Epithelial cell of esophagus (primary cell): ENCODE measurements at regions not wholly inside any gene's neighbourhood (a gene's known extent, or its start where the extent isn't known, plus 50 kb on each side); places are given as distances from the start of the nearest gene placed in this dataset.
"Not testable (repeated sequence)": the region's sequence is repeated elsewhere in the genome, so short reads cannot be mapped to it uniquely, and the experiment has no call there.

ENCODE experiments used
- DNase-seq: peaks from one replicate; pipeline ENCODE4 v3.0.0; 2010; ENCODE audit warnings: low read depth
- H3K4me3 ChIP-seq: 2 replicates; pipeline ENCODE4 v1.5.1; 2011; ENCODE audit warnings: mild to moderate bottlenecking, low read length, control low read depth
- TF ChIP-seq, protein P1 (sequence below): IDR thresholded peaks from 2 replicates; pipeline ENCODE4 v1.5.1; 2011; ENCODE audit warnings: low read depth, mild to moderate bottlenecking, low read length, control low read depth, inconsistent platforms; ENCODE audit not compliant: insufficient read depth; ENCODE audit errors: missing control alignments

DNA sequence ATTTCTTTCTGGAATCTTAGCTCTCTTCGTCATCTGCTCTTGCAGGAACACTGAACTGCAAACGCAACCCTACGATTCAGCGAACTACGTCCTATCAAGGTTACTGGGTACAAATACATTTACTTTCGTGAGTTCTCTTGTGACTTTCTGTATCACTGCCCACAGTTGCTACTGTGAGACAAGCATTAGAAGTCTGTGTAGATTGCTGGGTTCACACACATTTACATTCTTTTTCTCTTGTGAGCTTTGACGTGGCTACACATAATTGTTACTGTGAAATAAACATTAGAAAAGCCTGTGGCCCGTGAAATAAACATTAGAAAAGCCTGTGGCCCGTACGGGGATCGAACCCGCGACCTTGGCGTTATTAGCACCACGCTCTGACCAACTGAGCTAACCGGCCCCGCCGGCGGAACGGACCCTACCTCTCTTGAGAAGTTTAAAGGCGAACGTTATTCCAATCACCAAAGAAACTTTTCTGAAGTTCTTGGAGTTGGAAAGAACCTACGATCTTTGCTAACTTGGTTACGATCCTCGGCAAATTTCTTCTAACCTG is 61.2 kb upstream of the ZNF322 start:
- not testable (repeated sequence) for H3K4me3 ChIP-seq, DNase-seq

DNA sequence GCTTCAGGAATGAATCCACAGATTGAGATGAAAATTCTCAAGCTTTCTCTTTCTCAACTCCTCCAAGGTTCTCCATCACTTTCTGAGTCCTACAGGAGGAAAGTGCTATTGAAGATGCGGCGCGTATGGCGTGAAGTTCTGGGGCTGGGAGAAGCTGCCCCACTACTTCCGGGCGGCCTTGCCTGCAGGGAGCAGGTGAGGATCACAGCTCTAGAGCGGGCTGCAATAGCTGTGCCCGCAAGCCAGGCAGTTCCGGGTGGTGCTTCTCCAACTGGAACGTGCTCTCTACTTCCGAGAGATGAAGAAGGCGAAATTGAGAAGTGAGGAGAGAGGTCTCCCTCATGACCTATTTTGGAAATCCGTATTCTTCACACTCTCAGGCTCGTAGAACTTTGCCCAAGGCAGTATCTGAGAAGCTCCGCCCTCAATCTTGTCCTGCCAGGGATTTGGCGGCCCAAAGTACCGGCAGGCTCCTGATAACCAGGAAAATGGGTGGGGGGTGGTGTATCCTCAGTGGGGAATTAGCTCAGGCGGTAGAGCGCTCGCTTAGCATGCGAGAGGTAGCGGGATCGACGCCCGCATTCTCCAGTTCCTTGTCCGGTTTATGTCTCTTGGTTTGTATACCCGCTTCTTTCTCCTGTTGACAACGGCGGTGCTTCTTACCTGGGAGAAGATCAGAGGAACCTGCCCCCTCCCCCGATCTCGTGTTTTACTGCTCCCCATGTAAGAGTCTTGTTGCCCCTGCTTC is 70.6 kb upstream of the ZNF322 start:
- DNase-seq, H3K4me3 ChIP-seq: not testable (repeated sequence)

DNA sequence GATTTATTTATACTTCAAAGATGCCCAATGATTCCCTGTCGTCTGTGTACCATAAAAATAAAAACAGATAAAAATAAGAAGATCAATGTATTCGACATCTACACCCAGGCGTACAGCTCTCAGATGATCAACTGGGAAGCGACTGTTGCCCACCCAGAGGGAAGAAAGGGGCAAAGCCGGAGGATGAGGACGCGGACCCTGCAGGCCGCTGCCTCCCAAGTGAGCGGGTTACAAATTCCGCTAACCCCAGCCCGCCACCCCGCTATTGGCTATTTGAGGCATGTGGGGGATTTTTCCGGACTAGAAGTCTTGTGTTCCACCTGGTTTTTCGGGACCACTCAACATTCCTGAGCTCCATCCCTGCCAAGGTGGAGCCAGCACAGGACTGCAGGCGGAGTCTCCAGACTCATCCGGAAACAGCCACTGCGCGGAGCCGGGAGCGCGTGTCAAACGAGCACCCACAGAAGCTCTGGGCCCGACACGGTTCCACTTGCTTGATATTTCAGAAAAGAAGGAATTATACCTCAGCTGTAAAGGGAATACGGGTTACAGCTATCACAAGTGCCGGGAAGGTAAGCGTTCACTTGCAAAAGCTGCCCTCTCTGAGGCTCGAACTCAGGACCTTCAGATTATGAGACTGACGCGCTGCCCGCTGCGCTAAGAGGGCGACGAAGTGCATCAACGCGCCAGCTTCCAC is 75.4 kb upstream of the ZNF322 start:
- DNase-seq, H3K4me3 ChIP-seq: not testable (repeated sequence)

DNA sequence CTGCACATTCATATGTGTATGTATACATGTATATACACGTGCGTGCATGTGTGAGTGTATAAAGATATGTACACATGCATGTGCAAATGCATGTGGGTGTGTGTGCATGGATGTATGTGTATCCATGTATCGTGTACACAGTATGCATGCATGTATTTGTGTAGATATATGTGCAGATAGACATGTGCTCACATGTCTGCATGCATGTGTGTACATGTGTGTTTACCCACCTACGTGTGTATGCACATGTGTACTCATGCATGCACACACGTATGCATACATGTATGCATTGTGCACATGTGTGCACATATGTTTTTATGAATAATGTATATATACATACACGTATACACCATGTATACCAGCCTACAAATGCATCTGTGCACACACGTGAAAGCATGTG is 80.3 kb upstream of the ZNF322 start:
- TF ChIP-seq, protein P1, sequence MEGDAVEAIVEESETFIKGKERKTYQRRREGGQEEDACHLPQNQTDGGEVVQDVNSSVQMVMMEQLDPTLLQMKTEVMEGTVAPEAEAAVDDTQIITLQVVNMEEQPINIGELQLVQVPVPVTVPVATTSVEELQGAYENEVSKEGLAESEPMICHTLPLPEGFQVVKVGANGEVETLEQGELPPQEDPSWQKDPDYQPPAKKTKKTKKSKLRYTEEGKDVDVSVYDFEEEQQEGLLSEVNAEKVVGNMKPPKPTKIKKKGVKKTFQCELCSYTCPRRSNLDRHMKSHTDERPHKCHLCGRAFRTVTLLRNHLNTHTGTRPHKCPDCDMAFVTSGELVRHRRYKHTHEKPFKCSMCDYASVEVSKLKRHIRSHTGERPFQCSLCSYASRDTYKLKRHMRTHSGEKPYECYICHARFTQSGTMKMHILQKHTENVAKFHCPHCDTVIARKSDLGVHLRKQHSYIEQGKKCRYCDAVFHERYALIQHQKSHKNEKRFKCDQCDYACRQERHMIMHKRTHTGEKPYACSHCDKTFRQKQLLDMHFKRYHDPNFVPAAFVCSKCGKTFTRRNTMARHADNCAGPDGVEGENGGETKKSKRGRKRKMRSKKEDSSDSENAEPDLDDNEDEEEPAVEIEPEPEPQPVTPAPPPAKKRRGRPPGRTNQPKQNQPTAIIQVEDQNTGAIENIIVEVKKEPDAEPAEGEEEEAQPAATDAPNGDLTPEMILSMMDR: no peak
- no peak overlapping the region for H3K4me3 ChIP-seq
- no peak for DNase-seq

DNA sequence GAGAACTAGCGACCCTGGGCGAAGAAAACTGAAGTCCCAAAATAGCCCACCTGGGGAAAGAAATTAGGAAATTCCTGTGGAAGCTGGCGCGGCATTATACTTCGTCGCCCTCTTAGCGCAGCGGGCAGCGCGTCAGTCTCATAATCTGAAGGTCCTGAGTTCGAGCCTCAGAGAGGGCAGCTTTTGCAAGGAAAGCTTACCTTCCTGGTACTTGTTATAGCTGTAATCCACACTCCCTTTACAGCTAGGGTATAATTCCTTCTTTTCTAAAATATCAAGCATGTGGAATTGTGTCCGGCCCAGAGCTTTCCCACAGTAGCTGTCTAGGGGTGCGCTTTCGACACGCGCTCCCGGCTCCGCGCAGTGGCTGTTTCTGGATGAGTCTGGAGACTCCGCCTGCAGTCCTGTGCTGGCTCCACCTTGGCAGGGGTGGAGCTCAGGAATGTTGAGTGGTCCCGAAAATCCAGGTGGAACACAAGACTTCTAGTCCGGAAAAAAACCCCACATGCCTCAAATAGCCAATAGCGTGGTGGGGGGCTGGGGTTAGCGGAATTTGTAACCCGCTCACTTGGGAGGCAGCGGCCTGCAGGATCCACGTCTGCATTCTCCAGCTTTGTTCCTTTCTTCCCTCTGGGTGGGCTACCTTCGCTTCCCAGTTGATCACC is 83.7 kb upstream of the ZNF322 start:
- DNase-seq: peak; percentile 69
- TF ChIP-seq, protein P1: no peak
- H3K4me3 ChIP-seq: peak overlapping the region; percentile 45

DNA sequence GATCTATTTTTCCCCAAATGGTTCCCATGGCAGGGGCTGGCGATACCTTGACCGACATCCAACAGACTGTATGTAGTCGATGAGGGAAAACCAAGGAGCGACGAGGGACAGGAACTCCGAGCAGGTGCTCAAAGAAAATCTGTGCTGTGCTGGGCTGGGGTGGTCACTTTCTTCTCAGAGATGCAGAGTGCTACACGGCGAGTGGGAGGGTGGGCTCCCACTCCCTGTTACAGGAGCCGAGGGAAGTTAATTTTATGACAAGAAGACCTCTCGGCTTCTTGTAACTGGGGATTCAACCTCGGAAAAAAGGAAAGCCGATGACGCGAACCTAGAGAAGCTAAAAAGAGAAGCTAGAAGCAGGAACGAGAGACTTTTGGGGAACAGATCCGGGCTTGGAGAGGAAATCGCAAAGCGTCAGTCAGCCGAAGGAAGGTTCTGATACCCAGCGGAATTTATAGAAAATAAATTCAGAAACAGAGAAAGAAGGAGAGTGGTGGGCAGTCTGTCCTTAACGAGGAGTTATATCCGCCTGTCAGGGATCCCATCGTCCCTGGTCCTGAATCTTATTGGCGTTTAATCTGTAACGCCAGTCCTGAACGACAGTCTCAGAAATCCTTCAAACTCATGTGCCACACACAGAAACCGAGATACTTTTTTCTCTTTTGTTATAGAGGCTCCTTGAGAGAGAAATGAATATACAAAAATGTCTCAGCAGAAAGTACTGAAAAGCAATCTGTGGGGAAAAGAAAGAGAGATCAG is 84.6 kb upstream of the ZNF322 start:
- peak; percentile 18 for DNase-seq
- H3K4me3 ChIP-seq: peak overlapping the region; percentile 45
- TF ChIP-seq, protein P1: no peak

DNA sequence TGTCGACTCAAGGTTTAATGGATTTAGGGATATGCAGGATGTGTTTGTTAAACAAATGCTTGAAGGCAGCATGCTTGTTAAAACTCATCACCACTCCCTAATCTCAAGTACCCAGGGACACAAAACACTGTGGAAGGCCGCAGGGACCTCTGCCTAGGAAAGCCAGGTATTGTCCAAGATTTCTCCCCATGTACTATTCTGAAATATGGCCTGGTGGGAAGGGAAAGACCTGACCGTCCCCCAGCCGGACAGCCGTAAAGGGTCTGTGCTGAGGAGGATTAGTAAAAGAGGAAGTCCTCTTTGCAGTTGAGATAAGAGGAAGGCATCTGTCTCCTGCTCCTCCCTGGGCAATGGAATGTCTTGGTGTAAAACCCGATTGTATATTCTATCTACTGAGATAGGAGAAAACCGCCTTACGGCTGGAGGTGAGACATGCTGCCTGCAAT is 85.3 kb upstream of the ZNF322 start:
- DNase-seq, H3K4me3 ChIP-seq: not testable (repeated sequence)

DNA sequence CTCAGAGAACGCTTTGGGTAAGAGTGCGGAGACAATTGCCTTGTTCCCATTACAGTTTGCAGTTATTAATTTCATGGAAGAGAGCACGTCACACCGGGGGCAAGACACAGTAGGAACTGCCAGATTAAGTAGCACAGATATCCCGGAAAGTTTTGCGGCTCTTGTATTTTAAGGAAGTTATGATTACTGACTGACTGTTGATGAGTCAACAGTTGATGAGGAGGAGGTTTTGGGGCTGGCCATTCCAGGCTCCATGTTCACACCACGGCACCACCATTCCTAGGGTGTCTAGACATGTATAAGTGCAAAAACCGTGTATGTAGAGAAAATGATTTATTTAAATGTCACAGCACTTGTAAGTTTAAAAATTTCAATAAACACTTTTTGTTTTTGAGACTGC is 86.4 kb upstream of the ZNF322 start:
- not testable (repeated sequence) for H3K4me3 ChIP-seq
- DNase-seq: peak; percentile 33

DNA sequence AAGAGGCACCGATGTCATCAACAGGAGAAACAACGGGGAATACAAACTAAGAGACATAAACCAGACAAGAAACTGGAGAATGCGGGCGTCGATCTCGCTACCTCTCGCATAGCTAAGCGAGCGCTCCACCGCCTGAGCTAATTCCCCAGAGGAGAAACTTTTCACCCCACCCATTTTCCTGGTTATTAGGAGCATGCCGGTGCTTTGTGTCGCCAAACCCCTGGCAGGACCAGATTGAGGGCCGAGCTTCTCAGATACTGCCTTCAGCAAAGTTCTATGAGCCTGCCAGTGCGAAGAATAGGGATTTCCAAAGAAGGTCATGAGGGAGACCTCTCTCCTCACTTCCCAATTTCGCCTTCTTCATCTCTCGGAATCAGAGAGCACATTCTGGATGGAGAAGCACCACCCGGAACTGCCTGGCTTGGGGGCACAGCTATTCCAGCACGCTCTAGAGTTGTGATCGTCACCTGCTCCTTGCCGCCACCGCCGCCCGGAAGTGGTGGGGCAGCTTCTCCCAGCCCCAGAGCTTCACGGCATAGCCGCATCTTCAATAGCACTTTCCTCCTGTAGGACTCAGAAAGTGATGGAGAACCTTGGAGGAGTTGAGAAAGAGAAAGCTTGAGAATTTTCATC is 89.7 kb upstream of the ZNF322 start:
- H3K4me3 ChIP-seq: not testable (repeated sequence)
- peak; percentile 50 for DNase-seq

DNA sequence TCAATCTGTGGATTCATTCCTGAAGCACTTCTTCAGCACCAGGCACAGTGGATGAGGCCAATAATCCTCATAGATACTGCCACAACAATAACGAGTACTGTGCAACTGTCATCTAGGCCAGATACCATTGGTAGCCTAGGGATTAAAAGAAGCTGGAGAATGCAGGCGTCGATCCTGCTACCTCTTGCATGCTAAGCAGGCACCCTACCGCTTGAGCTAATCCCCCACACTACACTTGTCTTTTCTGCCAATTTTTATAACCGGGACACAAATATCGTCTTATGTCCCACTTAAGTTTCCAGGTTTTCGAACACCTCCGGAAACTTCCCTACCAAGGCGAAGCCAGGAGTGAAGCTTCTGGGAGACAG is 90.2 kb upstream of the ZNF322 start:
- DNase-seq: peak; percentile 62

More for the DNA sequence above, 90.2 kb upstream of the ZNF322 start:
- not testable (repeated sequence) for H3K4me3 ChIP-seq
